ENCODE measurements at regions not wholly inside any gene's neighbourhood (a gene's known extent, or its start where the extent isn't known, plus 50 kb on each side); places are given as distances from the start of the nearest gene placed in this dataset.

DNA sequence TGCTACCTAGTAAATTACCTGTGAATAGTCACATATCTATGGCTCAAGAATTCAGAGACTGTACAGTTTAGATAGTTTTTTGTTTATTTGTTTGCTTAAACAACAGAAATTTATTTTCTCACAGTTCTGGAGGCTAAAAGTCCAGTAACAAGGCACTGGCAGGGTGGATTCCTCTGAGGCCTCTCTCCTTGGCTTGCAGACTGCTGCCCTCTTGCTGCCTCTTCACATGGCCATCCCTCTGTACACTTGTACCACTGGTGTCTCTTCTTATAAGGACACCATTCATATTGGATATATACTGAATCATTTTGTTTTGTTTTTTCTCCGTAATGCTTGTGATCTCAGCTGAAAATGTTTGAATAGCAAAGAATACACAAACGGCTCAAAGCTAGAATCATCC, 56.4 kb upstream of the MIR17HG start:
- DNase-seq = no peak
- no peak for ATAC-seq (ENCODE audit: low read depth)
- dilution Hi-C loops (cut with HindIII; ENCODE audit: low sequenced_read_pairs, unreplicated experiment) (no loop called here), in situ Hi-C loops (cut with MboI; ENCODE audit: low sequenced_read_pairs) (no loop called here), intact Hi-C loops (cut with micrococcal nuclease) (no loop called here)
- H3K79me1 ChIP-seq (ENCODE audit: low read depth in 1 of 2, low read length in 2 of 2) = no peaks in the 10 kb centered on the region
- no peak overlapping the region for H3K27ac ChIP-seq (ENCODE audit: insufficient read depth, low read length)
- TF ChIP-seq BHLHE40 (IDR thresholded peaks at IDR 0.05; ENCODE audit: low read depth, low read length) (no peak), NFE2L2 (IDR thresholded peaks at IDR 0.05; ENCODE audit: low read depth, low read length) (no peak), FOS (IDR thresholded peaks at IDR 0.05; ENCODE audit: low read depth, low read length) (no peak), RFX5 (IDR thresholded peaks at IDR 0.05; ENCODE audit: low read depth, low read length) (no peak), POLR2A (IDR thresholded peaks at IDR 0.05; ENCODE audit: low read depth, low read length) (no peak)
- no peaks in the 10 kb centered on the region for H3K9me3 ChIP-seq (ENCODE audit: control insufficient read depth, insufficient read depth, low read length)
- ChIA-PET POLR2A (ENCODE audit: unreplicated experiment) (no interaction called here), CTCF (no interaction called here)
- no peak overlapping the region for H3K18ac ChIP-seq (ENCODE audit: low read depth, low read length)
- H4K5ac ChIP-seq (ENCODE audit: low read depth, low read length) = no peak overlapping the region
- no peak overlapping the region for H3K4ac ChIP-seq (ENCODE audit: low read depth, low read length)
- no peak overlapping the region for H2BK120ac ChIP-seq (ENCODE audit: low read depth, low read length)
- H3K4me2 ChIP-seq (ENCODE audit: low read depth, low read length) = no peak overlapping the region
- H4K8ac ChIP-seq (ENCODE audit: low read depth in 2 of 2, low read length in 2 of 2) = no peak overlapping the region
- no peaks in the 10 kb centered on the region for H3K27me3 ChIP-seq (ENCODE audit: control insufficient read depth, insufficient read depth, low read length)
- H3K23ac ChIP-seq (ENCODE audit: low read depth, low read length) = no peak overlapping the region
- 60% methylated on average over 1 of the region's 2 CpGs; no CpG with 5 or more reads in 1 of the 2 experiments for WGBS, 2 experiments (ENCODE audit: extremely low coverage in 2 of 2, insufficient read length in 1 of 2)
- no peak overlapping the region for H4K91ac ChIP-seq (ENCODE audit: insufficient read depth, low read depth, low read length)
- no peaks in the 10 kb centered on the region for H4K20me1 ChIP-seq (ENCODE audit: insufficient read depth, low read length)
- H3K4me1 ChIP-seq (ENCODE audit: control insufficient read depth, insufficient read depth, low read length) = no peaks in the 10 kb centered on the region
- H2BK20ac ChIP-seq (ENCODE audit: low read depth, low read length) = no peak overlapping the region
- H3K9ac ChIP-seq (ENCODE audit: low read depth, low read length) = no peak overlapping the region
- no peaks in the 10 kb centered on the region for H3K9me1 ChIP-seq (ENCODE audit: insufficient read depth, low read length)
- no peak overlapping the region for H2AFZ ChIP-seq (replicated peaks; ENCODE audit: low read length, poor library complexity)
- no peak overlapping the region for H2BK5ac ChIP-seq (ENCODE audit: low read depth, low read length, poor library complexity, severe bottlenecking)
- BruUV-seq (replicated peaks) = no TSS peak
- H3K14ac ChIP-seq (replicated peaks; ENCODE audit: low read depth, low read length) = no peak overlapping the region
- no peak overlapping the region for H3K56ac ChIP-seq (ENCODE audit: extremely low read depth, insufficient read depth, low read length)
- no peak overlapping the region for H3K4me3 ChIP-seq (ENCODE audit: insufficient read depth, low read depth, low read length)
- no peak overlapping the region for H2AK5ac ChIP-seq (ENCODE audit: low read depth, low read length)
- no peak overlapping the region for H2AK9ac ChIP-seq (replicated peaks; ENCODE audit: low read depth, low read length, poor library complexity)
- no peak overlapping the region for H2BK15ac ChIP-seq (ENCODE audit: low read depth, low read length)
- H3K36me3 ChIP-seq (ENCODE audit: control insufficient read depth, insufficient read depth, low read length) = no peaks in the 10 kb centered on the region

Data from IMR-90 (cell line).